Thyroid gland (tissue), 4 donors: ENCODE measurements at regions not wholly inside any gene's neighbourhood (a gene's known extent, or its start where the extent isn't known, plus 50 kb on each side); places are given as distances from the start of the nearest gene placed in this dataset.

Experiments used
- CTCF ChIP-seq, 6 experiments: fragments of 200-600 bp in 3 of 6; fragments of 450-650 bp in 3 of 6; sonication (generic) in 3 of 6; IDR thresholded peaks; one replicate each; pipeline ENCODE4 v1.5.1; 2016 to 2019; ENCODE audit warnings: antibody characterized with exemption in 6 of 6, mild to moderate bottlenecking in 2 of 6, inconsistent platforms in 1 of 6, moderate library complexity in 1 of 6
- POLR2A ChIP-seq, 2 donors: fragments of 450-650 bp; IDR thresholded peaks; one replicate each; pipeline ENCODE4 v1.6.1; 2017; ENCODE audit warnings: antibody characterized with exemption in 2 of 2, mild to moderate bottlenecking in 2 of 2, moderate library complexity in 1 of 2

- no peak for TF ChIP-seq POLR2A (IDR thresholded peaks at IDR 0.05)
- TF ChIP-seq CTCF (IDR thresholded peaks at IDR 0.05): no peak
These were observed 273.3 kb downstream of the GLI2 start for GRCh38 chr2:121008975-121009374.
